Left lung (tissue), 4 donors: ENCODE measurements at regions not wholly inside any gene's neighbourhood (a gene's known extent, or its start where the extent isn't known, plus 50 kb on each side); places are given as distances from the start of the nearest gene placed in this dataset.
A peak's percentile ranks its signal among the peaks of the same experiment; 100 is the strongest.
"Not testable (repeated sequence)": the region's sequence is repeated elsewhere in the genome, so short reads cannot be mapped to it uniquely, and the experiment has no call there.

ENCODE experiments used
- ATAC-seq: fragments of 200-7000 bp; cut with Tn5 transposase; one replicate; pipeline ENCODE4 v1.9.1; 2020; ENCODE audit warnings: moderate library complexity
- DNase-seq, 4 donors: peaks; one replicate each; pipeline ENCODE4 v3.0.0-alpha.2; 2013 to 2020
- H3K27ac ChIP-seq, 2 donors: fragments of 200-600 bp; sonication (generic) in 1 of 2; one replicate each; pipeline versions ENCODE4 v1.5.0 to v1.8.0; 2020 to 2021
- H3K27me3 ChIP-seq, 2 donors: fragments of 200-600 bp; sonication (generic) in 1 of 2; one replicate each; pipeline versions ENCODE4 v1.5.0 to v1.8.0; 2020 to 2021
- H3K36me3 ChIP-seq, 2 donors: fragments of 200-600 bp; sonication (generic) in 1 of 2; one replicate each; pipeline versions ENCODE4 v1.5.0 to v1.8.0; 2020 to 2021
- H3K4me1 ChIP-seq, 2 donors: fragments of 200-600 bp; one replicate each; pipeline ENCODE4 v1.8.0; 2021
- H3K4me3 ChIP-seq, 2 donors: fragments of 200-600 bp; sonication (generic) in 1 of 2; one replicate each; pipeline versions ENCODE4 v1.5.0 to v1.8.0; 2020 to 2021; ENCODE audit warnings: mild to moderate bottlenecking in 1 of 2
- H3K9me3 ChIP-seq, 2 donors: fragments of 200-600 bp; sonication (generic) in 1 of 2; one replicate each; pipeline versions ENCODE4 v1.5.0 to v1.8.0; 2020 to 2021
- intact Hi-C, 2 donors: fragments of 100-400 bp; cut with DNase I; formaldehyde crosslinking; loops; one replicate each; pipeline versions ENCODE4 v1.11.2 to v1.14.2; 2022
- TF ChIP-seq, protein P1 (sequence below), 2 donors: fragments of 200-600 bp; sonication (generic) in 1 of 2; IDR thresholded peaks; one replicate each; pipeline versions ENCODE4 v1.5.0 to v1.8.0; 2021; ENCODE audit warnings: antibody characterized with exemption in 2 of 2
- donor health status: DM: no; HTN: yes; CAD: no.
- donor health status: DM: no; HTN: no; CAD: no.

DNA sequence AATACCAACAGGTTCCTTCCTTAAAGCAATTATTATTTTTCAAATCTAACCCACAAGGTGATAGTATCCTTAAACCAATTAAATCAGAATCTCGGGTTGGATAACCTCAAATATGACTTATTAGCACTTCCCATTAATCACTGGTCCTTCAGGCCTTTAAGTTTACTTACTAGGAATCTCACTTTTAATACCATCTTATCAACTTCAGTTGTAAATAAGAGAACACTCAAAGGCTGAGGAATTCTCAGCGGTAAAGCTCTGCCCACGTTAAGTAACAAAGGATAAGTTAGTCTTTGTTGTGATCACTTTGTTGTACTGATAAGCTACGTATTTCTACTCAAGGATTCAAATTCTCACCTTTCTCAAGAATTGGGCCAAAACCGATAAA is 82.0 kb downstream of the OR2B2 start:
- Histone ChIP-seq H3K36me3 (no peaks in the 10 kb centered on the region), H3K9me3 (no peaks in the 10 kb centered on the region), H3K4me3 (peak overlapping the region; percentile 43 to 47), H3K4me1 (peaks cover 0 to 23% of the 10 kb centered on the region in 2 donors), H3K27me3 (no peaks in the 10 kb centered on the region), H3K27ac (peak overlapping the region; percentile 72 to 79)
- TF ChIP-seq, protein P1, sequence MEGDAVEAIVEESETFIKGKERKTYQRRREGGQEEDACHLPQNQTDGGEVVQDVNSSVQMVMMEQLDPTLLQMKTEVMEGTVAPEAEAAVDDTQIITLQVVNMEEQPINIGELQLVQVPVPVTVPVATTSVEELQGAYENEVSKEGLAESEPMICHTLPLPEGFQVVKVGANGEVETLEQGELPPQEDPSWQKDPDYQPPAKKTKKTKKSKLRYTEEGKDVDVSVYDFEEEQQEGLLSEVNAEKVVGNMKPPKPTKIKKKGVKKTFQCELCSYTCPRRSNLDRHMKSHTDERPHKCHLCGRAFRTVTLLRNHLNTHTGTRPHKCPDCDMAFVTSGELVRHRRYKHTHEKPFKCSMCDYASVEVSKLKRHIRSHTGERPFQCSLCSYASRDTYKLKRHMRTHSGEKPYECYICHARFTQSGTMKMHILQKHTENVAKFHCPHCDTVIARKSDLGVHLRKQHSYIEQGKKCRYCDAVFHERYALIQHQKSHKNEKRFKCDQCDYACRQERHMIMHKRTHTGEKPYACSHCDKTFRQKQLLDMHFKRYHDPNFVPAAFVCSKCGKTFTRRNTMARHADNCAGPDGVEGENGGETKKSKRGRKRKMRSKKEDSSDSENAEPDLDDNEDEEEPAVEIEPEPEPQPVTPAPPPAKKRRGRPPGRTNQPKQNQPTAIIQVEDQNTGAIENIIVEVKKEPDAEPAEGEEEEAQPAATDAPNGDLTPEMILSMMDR (IDR thresholded peaks at IDR 0.05): no peak
- intact Hi-C loops: no loop called here
- ATAC-seq (peak; percentile 4), DNase-seq (no peak)

DNA sequence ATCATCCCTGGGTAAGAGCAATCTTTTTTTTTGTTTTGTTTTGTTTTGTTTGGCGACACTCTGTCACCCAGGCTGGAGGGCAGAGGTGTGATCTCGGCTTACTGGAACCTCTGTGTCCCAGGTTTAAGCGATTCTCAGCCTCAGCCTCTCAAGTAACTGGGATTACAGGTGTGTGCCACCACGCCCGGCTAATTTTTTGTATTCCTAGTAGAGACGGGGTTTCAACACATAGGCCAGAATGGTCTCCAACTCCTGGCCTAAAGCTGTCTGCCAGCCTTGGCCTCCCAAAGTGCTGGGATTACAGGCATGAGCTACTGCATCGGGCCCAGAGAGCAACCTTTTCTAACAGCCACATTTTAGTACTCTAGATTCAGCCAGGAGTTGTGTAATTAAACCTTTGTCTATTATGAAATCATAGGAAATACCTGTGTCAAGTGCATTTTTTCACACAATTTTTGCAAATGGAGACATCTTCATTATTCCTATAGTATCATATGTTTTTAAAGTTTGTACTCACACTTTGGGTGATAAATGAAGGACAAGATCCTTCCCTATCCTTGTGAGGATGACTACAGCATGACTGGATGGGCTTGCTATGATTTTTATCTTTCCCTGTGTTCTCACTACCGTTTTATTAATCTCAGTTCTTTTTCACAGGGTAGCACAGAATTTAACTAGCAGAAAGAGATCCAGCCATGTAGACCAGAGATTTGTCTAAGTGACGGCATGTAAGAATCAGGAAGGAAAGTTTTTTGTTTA is 82.6 kb downstream of the OR2B2 start:
- Histone ChIP-seq H3K9me3 (no peaks in the 10 kb centered on the region), H3K27ac (peak overlapping the region; percentile 72 to 79), H3K36me3 (no peaks in the 10 kb centered on the region), H3K4me1 (peaks cover 0 to 25% of the 10 kb centered on the region in 2 donors), H3K4me3 (peak overlapping the region; percentile 43 to 47), H3K27me3 (no peaks in the 10 kb centered on the region)
- ATAC-seq (no peak), DNase-seq (no peak)
- intact Hi-C loops: no loop called here
- TF ChIP-seq, protein P1 (IDR thresholded peaks at IDR 0.05): no peak

DNA sequence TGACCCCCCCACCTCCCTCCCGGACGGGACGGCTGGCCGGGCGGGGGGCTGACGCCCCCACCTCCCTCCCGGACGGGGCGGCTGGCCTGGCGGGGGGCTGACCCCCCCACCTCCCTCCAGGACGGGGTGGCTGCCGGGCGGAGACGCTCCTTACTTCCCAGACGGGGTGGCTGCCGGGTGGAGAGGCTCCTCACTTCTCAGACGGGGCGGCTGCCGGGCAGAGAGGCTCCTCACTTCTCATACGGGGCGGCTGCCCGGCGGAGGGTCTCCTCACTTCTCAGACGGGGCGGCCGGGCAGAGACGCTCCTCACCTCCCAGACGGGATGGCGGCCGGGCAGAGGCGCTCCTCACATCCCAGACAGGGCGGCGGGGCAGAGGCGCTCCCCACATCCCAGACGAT is 84.7 kb downstream of the OR2B2 start:
- intact Hi-C loops, H3K27ac ChIP-seq, H3K36me3 ChIP-seq, H3K27me3 ChIP-seq, H3K4me3 ChIP-seq, ATAC-seq, DNase-seq, H3K9me3 ChIP-seq: not testable (repeated sequence)
- H3K4me1 ChIP-seq: peaks cover 0 to 28% of the 10 kb centered on the region in 2 donors

DNA sequence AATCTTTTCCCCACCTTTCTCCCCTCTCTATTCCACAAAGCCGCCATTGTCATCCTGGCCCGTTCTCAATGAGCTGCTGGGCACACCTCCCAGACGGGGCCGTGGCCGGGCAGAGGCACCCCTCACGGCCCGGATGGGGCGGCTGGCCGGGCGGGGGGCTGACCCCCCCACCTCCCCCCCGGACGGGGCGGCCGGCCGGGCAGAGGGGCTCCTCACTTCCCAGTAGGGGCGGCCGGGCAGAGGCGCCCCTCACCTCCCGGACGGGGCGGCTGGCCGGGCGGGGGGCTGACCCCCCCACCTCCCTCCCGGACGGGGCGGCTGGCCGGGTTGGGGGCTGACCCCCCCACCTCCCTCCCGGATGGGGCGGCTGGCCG is 85.6 kb downstream of the OR2B2 start:
- H3K4me3 ChIP-seq, H3K9me3 ChIP-seq, DNase-seq, ATAC-seq, intact Hi-C loops, H3K36me3 ChIP-seq, H3K27ac ChIP-seq: not testable (repeated sequence)
- Histone ChIP-seq H3K4me1 (peaks cover 0 to 23% of the 10 kb centered on the region in 2 donors), H3K27me3 (peaks cover 0 to 17% of the 10 kb centered on the region in 2 donors)

DNA sequence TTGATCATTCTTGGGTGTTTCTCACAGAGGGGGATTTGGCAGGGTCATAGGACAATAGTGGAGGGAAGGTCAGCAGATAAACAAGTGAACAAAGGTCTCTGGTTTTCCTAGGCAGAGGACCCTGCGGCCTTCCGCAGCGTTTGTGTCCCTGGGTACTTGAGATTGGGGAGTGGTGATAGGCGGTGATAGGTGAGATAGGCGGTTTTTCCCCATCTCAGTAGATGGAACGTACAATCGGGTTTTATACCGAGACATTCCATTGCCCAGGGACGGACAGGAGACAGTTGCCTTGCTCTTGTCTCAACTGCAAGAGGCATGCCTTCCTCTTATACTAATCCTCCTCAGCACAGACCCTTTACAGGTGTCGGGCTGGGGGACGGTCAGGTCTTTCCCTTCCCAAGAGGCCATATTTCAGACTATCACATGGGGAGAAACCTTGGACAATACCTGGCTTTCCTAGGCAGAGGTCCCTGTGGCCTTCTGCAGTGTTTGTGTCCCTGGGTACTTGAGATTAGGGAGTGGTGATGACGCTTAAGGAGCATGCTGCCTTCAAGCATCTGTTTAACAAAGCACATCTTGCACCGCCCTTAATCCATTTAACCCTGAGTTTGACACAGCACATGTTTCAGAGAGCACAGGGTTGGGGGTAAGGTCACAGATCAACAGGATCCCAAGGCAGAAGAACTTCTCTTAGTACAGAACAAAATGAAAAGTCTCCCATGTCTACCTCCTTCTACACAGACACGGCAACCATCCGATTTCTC is 86.2 kb downstream of the OR2B2 start:
- H3K36me3 ChIP-seq, H3K9me3 ChIP-seq, ATAC-seq, H3K27ac ChIP-seq, H3K4me3 ChIP-seq, intact Hi-C loops, DNase-seq: not testable (repeated sequence)
- peaks cover 0 to 22% of the 10 kb centered on the region in 2 donors for H3K4me1 ChIP-seq
- peaks cover 0 to 21% of the 10 kb centered on the region in 2 donors for H3K27me3 ChIP-seq

DNA sequence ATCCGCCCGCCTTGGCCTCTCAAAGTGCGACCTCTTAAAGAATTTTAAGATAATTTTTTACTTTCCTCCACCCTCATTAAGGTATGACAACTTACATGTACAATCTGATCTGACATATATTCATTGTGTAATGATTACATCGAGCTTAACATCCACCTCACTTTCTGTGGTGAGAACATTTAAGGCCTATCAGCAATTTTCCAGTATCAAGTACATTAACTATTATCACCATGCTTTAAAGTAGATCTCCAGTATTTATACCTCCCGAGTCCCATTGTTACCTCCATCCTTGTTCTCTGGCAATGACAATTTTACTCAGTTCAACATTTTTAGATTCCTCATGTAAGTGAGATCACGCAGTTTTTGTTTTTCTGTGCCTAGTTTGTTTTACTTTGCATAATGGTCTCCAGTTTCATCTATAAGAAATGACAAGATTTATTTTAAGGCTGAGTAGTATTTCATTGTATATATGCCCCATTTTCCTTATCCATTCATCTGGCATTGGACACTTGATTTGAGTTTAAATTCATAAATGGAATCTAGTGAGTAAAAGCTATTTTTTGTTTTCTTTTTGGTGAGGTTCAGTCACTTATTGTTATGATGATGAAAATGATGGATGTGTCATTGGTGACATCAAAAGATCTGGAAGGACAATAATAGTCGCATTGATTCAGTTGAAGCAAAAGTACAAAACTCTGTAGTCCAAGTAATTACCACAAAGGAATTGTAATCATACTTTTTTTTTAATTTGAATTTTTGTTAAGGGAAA is 87.0 kb downstream of the OR2B2 start:
- H3K4me3 ChIP-seq: peak overlapping the region; percentile 32 to 50
- TF ChIP-seq, protein P1 (IDR thresholded peaks at IDR 0.05): no peak
- peak overlapping the region; percentile 59 to 88 for H3K27ac ChIP-seq
- H3K9me3 ChIP-seq: no peaks in the 10 kb centered on the region
- peaks cover 0 to 16% of the 10 kb centered on the region in 2 donors for H3K4me1 ChIP-seq
- H3K27me3 ChIP-seq: peaks cover 0 to 21% of the 10 kb centered on the region in 2 donors
- DNase-seq (no peak), ATAC-seq (no peak)
- intact Hi-C loops: no loop called here
- H3K36me3 ChIP-seq: no peaks in the 10 kb centered on the region

DNA sequence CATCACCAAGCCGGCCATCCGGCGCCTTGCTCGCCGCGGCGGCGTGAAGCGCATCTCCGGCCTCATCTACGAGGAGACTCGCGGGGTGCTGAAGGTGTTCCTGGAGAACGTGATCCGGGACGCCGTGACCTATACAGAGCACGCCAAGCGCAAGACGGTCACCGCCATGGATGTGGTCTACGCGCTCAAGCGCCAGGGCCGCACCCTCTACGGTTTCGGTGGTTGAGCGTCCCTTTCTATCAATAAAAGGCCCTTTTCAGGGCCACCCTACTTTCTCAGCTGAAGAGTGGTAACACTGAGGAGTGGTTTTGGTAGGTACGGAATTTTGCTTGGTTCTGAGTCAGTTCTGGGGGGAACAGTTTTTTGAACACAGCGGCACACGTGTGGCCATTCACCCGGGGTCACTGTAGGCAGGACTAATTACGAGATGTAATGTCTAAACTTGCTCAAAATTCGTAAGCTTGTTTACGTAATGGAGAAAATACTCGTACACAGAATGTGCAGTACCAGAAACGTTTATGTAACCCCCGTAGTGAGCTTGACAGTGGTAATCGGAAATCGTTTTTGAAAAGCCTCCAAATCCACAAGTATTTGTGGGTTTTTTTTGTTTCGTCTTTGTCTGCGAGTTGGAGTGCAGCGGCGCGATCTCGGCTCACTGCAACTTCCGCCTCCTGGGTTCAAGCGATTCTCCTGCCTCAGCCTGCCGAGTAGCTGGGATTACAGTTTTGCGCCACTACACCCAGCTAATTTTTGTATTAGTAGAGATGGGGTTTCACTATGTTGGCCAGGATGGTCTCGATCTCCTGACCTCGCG is 87.8 kb downstream of the OR2B2 start:
- H3K36me3 ChIP-seq, H3K9me3 ChIP-seq, intact Hi-C loops, H3K4me1 ChIP-seq: not testable (repeated sequence)
- DNase-seq (peak in 2 of 4 donors; percentile 58 to 59), ATAC-seq (peak; percentile 77)
- Histone ChIP-seq H3K27ac (peak overlapping the region; percentile 59 to 88), H3K27me3 (peaks cover 0 to 21% of the 10 kb centered on the region in 2 donors), H3K4me3 (peak overlapping the region; percentile 32 to 50)

DNA sequence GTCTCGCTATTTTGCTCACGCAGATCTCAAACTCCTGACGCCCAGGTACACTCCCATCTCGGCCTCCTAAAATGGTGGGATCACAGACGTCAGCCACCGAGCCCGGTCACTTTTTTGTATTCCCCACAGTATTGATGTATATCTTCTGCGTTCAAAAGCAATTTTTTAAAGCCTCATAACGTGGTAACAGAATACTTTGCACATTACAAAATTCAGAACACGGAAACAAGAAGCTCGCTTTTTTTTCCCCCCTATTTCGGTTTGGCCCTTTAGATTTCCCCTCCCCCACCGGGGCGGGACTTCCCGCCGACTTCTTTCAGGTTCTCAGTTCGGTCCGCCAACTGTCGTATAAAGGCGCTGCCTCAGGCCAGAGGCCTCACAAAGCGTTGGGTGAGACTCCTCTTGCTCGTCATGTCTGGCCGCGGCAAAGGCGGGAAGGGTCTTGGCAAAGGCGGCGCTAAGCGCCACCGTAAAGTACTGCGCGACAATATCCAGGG is 88.4 kb downstream of the OR2B2 start:
- H3K4me1 ChIP-seq, H3K9me3 ChIP-seq, intact Hi-C loops, H3K36me3 ChIP-seq: not testable (repeated sequence)
- ATAC-seq: peak; percentile 93
- peak in 3 of 4 donors; percentile 65 to 70 (median 70) for DNase-seq
- Histone ChIP-seq H3K27ac (peak overlapping the region; percentile 59 to 89), H3K27me3 (peaks cover 0 to 23% of the 10 kb centered on the region in 2 donors), H3K4me3 (peak overlapping the region; percentile 32 to 34)
